GM23338 (cell line): ENCODE measurements at regions not wholly inside any gene's neighbourhood (a gene's known extent, or its start where the extent isn't known, plus 50 kb on each side); places are given as distances from the start of the nearest gene placed in this dataset.

ENCODE experiments used
- ATAC-seq: fragments of 200-7000 bp; cut with Tn5 transposase; 3 replicates; pipeline ENCODE4 v1.9.1; 2020
- DNase-seq: peaks from one replicate; pipeline ENCODE4 v3.0.0-alpha.2; 2015; ENCODE audit warnings: low spot score
- H2AFZ ChIP-seq: fragments of 200-600 bp; sonication (generic); 2 replicates; pipeline ENCODE4 v1.8.0; 2016; ENCODE audit warnings: antibody characterized with exemption, mild to moderate bottlenecking, moderate library complexity
- H3F3A ChIP-seq: fragments of 200-600 bp; sonication (generic); replicated peaks from 2 replicates; pipeline ENCODE4 v1.8.0; 2017; ENCODE audit warnings: antibody characterized with exemption, mixed run types, low read depth
- H3K27ac ChIP-seq: fragments of 200-600 bp; sonication (generic); 2 replicates; pipeline ENCODE4 v1.6.1; 2016; ENCODE audit warnings: low read depth
- H3K27me3 ChIP-seq: fragments of 200-600 bp; sonication (generic); 2 replicates; pipeline ENCODE4 v1.8.0; 2016; ENCODE audit warnings: mild to moderate bottlenecking, mixed run types, moderate library complexity; ENCODE audit not compliant: insufficient read depth
- H3K36me3 ChIP-seq: fragments of 200-600 bp; sonication (generic); 2 replicates; pipeline ENCODE4 v1.8.0; 2016; ENCODE audit warnings: mild to moderate bottlenecking; ENCODE audit not compliant: insufficient read depth
- H3K4me1 ChIP-seq: fragments of 200-600 bp; sonication (generic); 2 replicates; pipeline ENCODE4 v1.8.0; 2016; ENCODE audit warnings: mild to moderate bottlenecking, moderate library complexity; ENCODE audit not compliant: insufficient read depth
- H3K4me2 ChIP-seq: fragments of 200-600 bp; sonication (generic); 2 replicates; pipeline ENCODE4 v1.7.1; 2017; ENCODE audit warnings: mixed run types
- H3K4me3 ChIP-seq: fragments of 200-600 bp; sonication (generic); 2 replicates; pipeline ENCODE4 v1.6.1; 2016; ENCODE audit warnings: mixed run types
- H3K79me2 ChIP-seq: fragments of 200-600 bp; sonication (generic); replicated peaks from 2 replicates; pipeline ENCODE4 v1.8.0; 2017; ENCODE audit warnings: mild to moderate bottlenecking; ENCODE audit not compliant: insufficient read depth
- H3K9me2 ChIP-seq: fragments of 200-600 bp; sonication (generic); 2 replicates; pipeline ENCODE4 v1.8.0; 2017; ENCODE audit not compliant: insufficient read depth
- H4K20me1 ChIP-seq: fragments of 200-600 bp; sonication (generic); replicated peaks from 2 replicates; pipeline ENCODE4 v1.8.0; 2017; ENCODE audit warnings: mild to moderate bottlenecking; ENCODE audit not compliant: insufficient read depth
- H3K27ac Mint-ChIP-seq: 2 replicates; pipeline ENCODE4 v1.8.0; 2020; ENCODE audit warnings: inconsistent platforms, mild to moderate bottlenecking, moderate library complexity, mixed read lengths
- H3K27me3 Mint-ChIP-seq: 3 replicates; pipeline ENCODE4 v1.8.0; 2022; ENCODE audit warnings: low read depth, mild to moderate bottlenecking, moderate library complexity, mixed read lengths, inconsistent platforms; ENCODE audit not compliant: insufficient read depth, poor library complexity
- H3K36me3 Mint-ChIP-seq: 3 replicates; pipeline ENCODE4 v1.8.0; 2021; ENCODE audit warnings: low read depth, mild to moderate bottlenecking, inconsistent platforms, moderate library complexity, mixed read lengths
- H3K4me1 Mint-ChIP-seq: 3 replicates; pipeline ENCODE4 v1.8.0; 2020; ENCODE audit warnings: mild to moderate bottlenecking, inconsistent platforms, mixed read lengths
- H3K4me3 Mint-ChIP-seq: 3 replicates; pipeline ENCODE4 v1.8.0; 2021; ENCODE audit warnings: moderate library complexity, mild to moderate bottlenecking, inconsistent platforms, mixed read lengths
- H3K9me3 Mint-ChIP-seq: 3 replicates; pipeline ENCODE4 v1.8.0; 2020; ENCODE audit warnings: moderate library complexity, mild to moderate bottlenecking, inconsistent platforms, mixed read lengths
- EZH2 ChIP-seq: fragments of 200-600 bp; sonication (generic); IDR thresholded peaks from one replicate; pipeline ENCODE4 v1.8.0; 2017; ENCODE audit warnings: antibody characterized with exemption, mild to moderate bottlenecking, low read depth; ENCODE audit not compliant: unreplicated experiment
- EZH2phosphoT487 ChIP-seq: fragments of 200-600 bp; sonication (generic); IDR thresholded peaks from one replicate; pipeline ENCODE4 v1.8.1; 2018; ENCODE audit warnings: antibody characterized with exemption; ENCODE audit not compliant: unreplicated experiment
- POLR2AphosphoS5 ChIP-seq: IDR thresholded peaks from 2 replicates; pipeline ENCODE4 v1.6.1; 2016; ENCODE audit warnings: antibody characterized with exemption, low read depth
- REST ChIP-seq: IDR thresholded peaks from one replicate; pipeline ENCODE4 v1.6.1; 2018; ENCODE audit warnings: antibody characterized with exemption; ENCODE audit not compliant: unreplicated experiment
- ZNF114 ChIP-seq: fragments of 250-450 bp; sonication (Bioruptor Pico); IDR thresholded peaks from 2 replicates; pipeline ENCODE4 v1.5.0; 2020; ENCODE audit warnings: mild to moderate bottlenecking, moderate library complexity
- ZNF331 ChIP-seq: fragments of 250-450 bp; sonication (Bioruptor Pico); IDR thresholded peaks from 2 replicates; pipeline ENCODE4 v1.5.0; 2020; ENCODE audit warnings: low read depth, mild to moderate bottlenecking, moderate library complexity
- TF ChIP-seq, protein P1 (sequence below): fragments of 250-450 bp; sonication (Bioruptor Pico); IDR thresholded peaks from 2 replicates; pipeline ENCODE4 v1.5.0; 2020; ENCODE audit warnings: mild to moderate bottlenecking, moderate library complexity
- TF ChIP-seq, protein P2 (sequence below), 2 experiments: fragments of 200-600 bp in 1 of 2; sonication (generic) in 1 of 2; conservative IDR thresholded peaks; 2 replicates each; pipeline versions ENCODE4 v1.5.1 to v1.6.1; 2016 to 2017; ENCODE audit warnings: antibody characterized with exemption in 2 of 2, low read depth in 2 of 2, mild to moderate bottlenecking in 2 of 2, moderate library complexity in 1 of 2

DNA sequence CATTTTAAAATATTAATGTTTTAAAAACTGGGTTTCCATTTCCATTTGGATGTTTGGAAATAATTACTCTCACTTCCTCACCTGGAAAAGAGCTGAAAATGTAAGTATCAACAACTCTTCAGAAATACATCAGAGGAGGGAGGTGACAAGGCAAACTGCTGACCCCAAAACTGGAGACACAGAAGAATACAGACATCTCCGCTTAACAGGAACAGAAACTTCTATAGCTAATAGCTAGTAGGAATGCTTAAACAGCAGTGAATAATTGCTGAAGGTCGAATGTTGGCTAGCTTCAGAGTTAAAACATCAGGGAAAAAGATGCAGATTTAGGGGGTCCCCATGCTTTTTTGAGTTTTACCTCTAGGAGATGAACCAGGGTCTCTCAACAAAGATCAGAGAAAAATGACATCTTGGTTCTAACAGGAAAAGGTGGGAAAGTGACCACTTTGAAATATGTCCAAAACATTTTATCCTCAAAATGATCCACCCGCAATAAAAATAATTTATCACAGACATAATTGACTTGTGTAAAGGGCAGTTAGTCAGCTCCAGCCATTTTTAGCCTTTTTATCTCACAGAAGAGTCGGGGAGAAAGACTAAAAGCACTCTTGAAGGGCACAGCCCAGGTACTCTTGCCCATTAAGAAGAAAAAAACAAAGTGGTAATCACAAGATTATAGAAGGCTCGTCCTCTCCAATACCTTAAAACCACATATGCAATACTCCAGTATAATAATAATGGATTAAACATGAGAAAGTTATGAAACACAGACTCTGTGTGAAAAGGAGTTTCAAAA lies 1474.9 kb downstream of the EFNA5 start (continued):
- TF ChIP-seq, protein P1, sequence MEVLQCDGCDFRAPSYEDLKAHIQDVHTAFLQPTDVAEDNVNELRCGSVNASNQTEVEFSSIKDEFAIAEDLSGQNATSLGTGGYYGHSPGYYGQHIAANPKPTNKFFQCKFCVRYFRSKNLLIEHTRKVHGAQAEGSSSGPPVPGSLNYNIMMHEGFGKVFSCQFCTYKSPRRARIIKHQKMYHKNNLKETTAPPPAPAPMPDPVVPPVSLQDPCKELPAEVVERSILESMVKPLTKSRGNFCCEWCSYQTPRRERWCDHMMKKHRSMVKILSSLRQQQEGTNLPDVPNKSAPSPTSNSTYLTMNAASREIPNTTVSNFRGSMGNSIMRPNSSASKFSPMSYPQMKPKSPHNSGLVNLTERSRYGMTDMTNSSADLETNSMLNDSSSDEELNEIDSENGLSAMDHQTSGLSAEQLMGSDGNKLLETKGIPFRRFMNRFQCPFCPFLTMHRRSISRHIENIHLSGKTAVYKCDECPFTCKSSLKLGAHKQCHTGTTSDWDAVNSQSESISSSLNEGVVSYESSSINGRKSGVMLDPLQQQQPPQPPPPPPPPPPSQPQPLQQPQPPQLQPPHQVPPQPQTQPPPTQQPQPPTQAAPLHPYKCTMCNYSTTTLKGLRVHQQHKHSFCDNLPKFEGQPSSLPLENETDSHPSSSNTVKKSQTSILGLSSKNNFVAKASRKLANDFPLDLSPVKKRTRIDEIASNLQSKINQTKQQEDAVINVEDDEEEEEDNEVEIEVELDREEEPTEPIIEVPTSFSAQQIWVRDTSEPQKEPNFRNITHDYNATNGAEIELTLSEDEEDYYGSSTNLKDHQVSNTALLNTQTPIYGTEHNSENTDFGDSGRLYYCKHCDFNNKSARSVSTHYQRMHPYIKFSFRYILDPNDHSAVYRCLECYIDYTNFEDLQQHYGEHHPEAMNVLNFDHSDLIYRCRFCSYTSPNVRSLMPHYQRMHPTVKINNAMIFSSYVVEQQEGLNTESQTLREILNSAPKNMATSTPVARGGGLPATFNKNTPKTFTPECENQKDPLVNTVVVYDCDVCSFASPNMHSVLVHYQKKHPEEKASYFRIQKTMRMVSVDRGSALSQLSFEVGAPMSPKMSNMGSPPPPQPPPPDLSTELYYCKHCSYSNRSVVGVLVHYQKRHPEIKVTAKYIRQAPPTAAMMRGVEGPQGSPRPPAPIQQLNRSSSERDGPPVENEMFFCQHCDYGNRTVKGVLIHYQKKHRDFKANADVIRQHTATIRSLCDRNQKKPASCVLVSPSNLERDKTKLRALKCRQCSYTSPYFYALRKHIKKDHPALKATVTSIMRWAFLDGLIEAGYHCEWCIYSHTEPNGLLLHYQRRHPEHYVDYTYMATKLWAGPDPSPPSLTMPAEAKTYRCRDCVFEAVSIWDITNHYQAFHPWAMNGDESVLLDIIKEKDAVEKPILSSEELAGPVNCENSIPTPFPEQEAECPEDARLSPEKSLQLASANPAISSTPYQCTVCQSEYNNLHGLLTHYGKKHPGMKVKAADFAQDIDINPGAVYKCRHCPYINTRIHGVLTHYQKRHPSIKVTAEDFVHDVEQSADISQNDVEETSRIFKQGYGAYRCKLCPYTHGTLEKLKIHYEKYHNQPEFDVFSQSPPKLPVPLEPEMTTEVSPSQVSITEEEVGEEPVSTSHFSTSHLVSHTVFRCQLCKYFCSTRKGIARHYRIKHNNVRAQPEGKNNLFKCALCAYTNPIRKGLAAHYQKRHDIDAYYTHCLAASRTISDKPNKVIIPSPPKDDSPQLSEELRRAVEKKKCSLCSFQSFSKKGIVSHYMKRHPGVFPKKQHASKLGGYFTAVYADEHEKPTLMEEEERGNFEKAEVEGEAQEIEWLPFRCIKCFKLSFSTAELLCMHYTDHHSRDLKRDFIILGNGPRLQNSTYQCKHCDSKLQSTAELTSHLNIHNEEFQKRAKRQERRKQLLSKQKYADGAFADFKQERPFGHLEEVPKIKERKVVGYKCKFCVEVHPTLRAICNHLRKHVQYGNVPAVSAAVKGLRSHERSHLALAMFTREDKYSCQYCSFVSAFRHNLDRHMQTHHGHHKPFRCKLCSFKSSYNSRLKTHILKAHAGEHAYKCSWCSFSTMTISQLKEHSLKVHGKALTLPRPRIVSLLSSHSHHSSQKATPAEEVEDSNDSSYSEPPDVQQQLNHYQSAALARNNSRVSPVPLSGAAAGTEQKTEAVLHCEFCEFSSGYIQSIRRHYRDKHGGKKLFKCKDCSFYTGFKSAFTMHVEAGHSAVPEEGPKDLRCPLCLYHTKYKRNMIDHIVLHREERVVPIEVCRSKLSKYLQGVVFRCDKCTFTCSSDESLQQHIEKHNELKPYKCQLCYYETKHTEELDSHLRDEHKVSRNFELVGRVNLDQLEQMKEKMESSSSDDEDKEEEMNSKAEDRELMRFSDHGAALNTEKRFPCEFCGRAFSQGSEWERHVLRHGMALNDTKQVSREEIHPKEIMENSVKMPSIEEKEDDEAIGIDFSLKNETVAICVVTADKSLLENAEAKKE (CRISPR knock-in tag), result no peak

GRCh38 chr5:106189121-106189809 lies 1481.5 kb downstream of the EFNA5 start:
- ATAC-seq, result no peak
- no peak for TF ChIP-seq REST
- TF ChIP-seq EZH2, result no peak
- no peak for TF ChIP-seq EZH2phosphoT487
- no peak for TF ChIP-seq ZNF114
- no peak for TF ChIP-seq ZNF331 (CRISPR knock-in tag)
- no peak for TF ChIP-seq POLR2AphosphoS5
- TF ChIP-seq, protein P2, sequence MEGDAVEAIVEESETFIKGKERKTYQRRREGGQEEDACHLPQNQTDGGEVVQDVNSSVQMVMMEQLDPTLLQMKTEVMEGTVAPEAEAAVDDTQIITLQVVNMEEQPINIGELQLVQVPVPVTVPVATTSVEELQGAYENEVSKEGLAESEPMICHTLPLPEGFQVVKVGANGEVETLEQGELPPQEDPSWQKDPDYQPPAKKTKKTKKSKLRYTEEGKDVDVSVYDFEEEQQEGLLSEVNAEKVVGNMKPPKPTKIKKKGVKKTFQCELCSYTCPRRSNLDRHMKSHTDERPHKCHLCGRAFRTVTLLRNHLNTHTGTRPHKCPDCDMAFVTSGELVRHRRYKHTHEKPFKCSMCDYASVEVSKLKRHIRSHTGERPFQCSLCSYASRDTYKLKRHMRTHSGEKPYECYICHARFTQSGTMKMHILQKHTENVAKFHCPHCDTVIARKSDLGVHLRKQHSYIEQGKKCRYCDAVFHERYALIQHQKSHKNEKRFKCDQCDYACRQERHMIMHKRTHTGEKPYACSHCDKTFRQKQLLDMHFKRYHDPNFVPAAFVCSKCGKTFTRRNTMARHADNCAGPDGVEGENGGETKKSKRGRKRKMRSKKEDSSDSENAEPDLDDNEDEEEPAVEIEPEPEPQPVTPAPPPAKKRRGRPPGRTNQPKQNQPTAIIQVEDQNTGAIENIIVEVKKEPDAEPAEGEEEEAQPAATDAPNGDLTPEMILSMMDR (conservative IDR thresholded peaks at IDR 0.05; ENCODE audit: low read depth in 2 of 2), result no peak

More at GRCh38 chr5:106189121-106189809, 1481.5 kb downstream of the EFNA5 start:
- Histone ChIP-seq H2AFZ (no peak overlapping the region), H3K4me2 (no peak overlapping the region), H3K4me3 (no peak overlapping the region), H3K36me3 (no peaks in the 10 kb centered on the region), H3K9me2 (no peaks in the 10 kb centered on the region), H3K79me2 (no peaks in the 10 kb centered on the region), H3K27ac (no peak overlapping the region), H3K27me3 (no peaks in the 10 kb centered on the region), H3K4me1 (no peaks in the 10 kb centered on the region), H4K20me1 (no peaks in the 10 kb centered on the region), H3F3A (no peaks in the 10 kb centered on the region)
- Mint-ChIP-seq H3K36me3 (no peaks in the 10 kb centered on the region), H3K9me3 (no peaks in the 10 kb centered on the region; the same call in 2 of the 3 replicates), H3K27ac (no peak overlapping the region), H3K27me3 (peaks cover 2% of the 10 kb centered on the region), H3K4me1 (no peaks in the 10 kb centered on the region), H3K4me3 (no peak overlapping the region)
- no peak for DNase-seq
